ENCODE measurements at regions not wholly inside any gene's neighbourhood (a gene's known extent, or its start where the extent isn't known, plus 50 kb on each side); places are given as distances from the start of the nearest gene placed in this dataset.
"Not testable (repeated sequence)": the region's sequence is repeated elsewhere in the genome, so short reads cannot be mapped to it uniquely, and the experiment has no call there.

DNA sequence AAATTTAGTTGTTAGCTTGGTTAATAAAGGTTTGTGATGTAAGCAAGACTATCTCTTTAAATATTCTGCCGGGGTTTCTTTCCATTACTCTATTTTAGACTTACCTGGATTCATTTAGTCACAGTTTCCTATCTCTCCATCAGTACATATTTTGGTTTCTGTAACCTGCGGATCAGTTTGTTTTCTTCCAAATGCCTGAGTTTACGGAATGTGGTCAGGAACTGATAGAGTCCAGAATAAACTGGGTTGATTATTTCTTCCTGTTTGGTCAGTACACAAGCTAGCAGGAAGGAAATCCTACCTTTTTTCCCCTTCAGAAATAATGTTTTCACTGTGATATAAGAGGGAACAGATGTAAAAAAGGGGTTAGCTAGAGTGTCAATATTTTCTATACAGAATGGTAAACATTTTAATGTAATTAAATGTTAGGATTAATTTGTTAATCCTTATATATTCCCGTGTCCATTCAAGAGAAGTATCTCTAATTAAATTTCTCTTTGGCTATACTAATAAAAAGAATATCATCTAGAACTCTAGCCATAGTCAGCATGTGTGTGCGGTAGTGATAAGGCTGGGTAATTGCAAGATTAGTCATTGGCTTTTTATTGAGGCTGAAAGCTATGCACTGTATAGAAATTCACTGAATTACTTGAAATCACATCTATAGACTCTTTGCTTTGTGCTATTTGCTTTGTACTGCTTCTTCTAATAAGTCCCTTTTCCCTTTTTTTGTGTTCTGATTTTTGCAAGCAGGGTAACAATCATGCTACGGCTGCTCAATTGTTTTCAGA lies 144.7 kb upstream of the ADGRL4 start:
- WGBS, 5 donors: 66 to 86% (median 85%) methylated on average over 6 of the region's 6 CpGs
- no peaks in the 10 kb centered on the region for H3K4me1 ChIP-seq
- no peaks in the 10 kb centered on the region for H3K9me3 ChIP-seq
- no peaks in the 10 kb centered on the region for H3K36me3 ChIP-seq
- intact Hi-C loops (cut with DNase I; ENCODE audit: low total_unique reads): no loop called here
- H3K27ac ChIP-seq: no peak overlapping the region
- TF ChIP-seq, protein P1, sequence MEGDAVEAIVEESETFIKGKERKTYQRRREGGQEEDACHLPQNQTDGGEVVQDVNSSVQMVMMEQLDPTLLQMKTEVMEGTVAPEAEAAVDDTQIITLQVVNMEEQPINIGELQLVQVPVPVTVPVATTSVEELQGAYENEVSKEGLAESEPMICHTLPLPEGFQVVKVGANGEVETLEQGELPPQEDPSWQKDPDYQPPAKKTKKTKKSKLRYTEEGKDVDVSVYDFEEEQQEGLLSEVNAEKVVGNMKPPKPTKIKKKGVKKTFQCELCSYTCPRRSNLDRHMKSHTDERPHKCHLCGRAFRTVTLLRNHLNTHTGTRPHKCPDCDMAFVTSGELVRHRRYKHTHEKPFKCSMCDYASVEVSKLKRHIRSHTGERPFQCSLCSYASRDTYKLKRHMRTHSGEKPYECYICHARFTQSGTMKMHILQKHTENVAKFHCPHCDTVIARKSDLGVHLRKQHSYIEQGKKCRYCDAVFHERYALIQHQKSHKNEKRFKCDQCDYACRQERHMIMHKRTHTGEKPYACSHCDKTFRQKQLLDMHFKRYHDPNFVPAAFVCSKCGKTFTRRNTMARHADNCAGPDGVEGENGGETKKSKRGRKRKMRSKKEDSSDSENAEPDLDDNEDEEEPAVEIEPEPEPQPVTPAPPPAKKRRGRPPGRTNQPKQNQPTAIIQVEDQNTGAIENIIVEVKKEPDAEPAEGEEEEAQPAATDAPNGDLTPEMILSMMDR (IDR thresholded peaks at IDR 0.05 in 8 of 11, conservative IDR thresholded peaks at IDR 0.05 in 3 of 11): no peak
- no peak for TF ChIP-seq POLR2AphosphoS5 (IDR thresholded peaks at IDR 0.05)
- no peak for TF ChIP-seq POLR2A (IDR thresholded peaks at IDR 0.05)
- H3K4me3 ChIP-seq: no peak overlapping the region
- H3K27me3 ChIP-seq (replicated peaks in 1 of 7): no peaks in the 10 kb centered on the region
- no peak for DNase-seq

DNA sequence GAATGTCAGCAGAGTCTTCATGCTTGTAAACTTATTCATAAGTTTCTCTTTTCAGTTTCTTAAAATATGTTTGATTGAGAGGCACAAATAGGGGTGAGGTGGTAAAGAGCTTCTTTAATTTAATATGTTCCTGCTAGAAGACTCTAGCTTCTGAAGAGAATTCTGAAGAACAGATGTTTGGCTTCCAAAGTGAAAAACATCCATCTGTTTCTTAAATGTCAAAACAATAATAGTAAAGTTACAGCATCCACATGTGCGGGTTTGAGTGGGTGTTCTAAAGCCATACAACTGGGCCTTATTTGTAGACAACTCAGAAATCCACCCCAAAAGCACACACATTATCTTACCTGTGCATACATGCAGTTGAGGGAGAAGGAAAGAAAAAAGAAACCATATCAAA lies 144.0 kb upstream of the ADGRL4 start:
- TF ChIP-seq POLR2AphosphoS5 (IDR thresholded peaks at IDR 0.05) (no peak), POLR2A (IDR thresholded peaks at IDR 0.05) (no peak)
- TF ChIP-seq, protein P1 (IDR thresholded peaks at IDR 0.05 in 8 of 11, conservative IDR thresholded peaks at IDR 0.05 in 3 of 11): no peak
- Histone ChIP-seq H3K4me3 (no peak overlapping the region), H3K27ac (no peak overlapping the region), H3K4me1 (no peaks in the 10 kb centered on the region), H3K27me3 (replicated peaks in 1 of 7) (no peaks in the 10 kb centered on the region), H3K36me3 (no peaks in the 10 kb centered on the region), H3K9me3 (no peaks in the 10 kb centered on the region)
- WGBS, 5 donors: 68 to 94% (median 82%) methylated on average over 1 of the region's 1 CpG
- intact Hi-C loops (cut with DNase I; ENCODE audit: low total_unique reads): no loop called here
- no peak for DNase-seq

DNA sequence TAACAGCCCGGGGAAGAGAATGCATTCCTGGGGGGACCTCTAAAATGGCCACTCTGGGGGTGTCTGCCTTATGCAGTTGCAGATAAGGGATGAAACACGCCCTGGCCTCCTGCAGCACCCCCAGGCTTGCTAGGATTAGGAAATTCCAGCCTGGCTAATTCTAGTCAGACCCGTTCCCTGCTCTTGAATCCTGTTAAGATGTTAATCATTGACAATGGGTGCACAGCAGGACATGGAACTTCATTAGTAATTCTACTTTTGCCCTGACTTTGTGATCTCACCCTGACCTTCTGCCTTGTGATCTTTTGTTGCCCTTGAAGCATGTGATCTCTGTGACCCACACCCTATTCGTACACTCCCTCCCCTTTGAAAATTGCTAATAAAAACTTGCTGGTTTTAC lies 131.7 kb upstream of the ADGRL4 start:
- H3K4me3 ChIP-seq; H3K27ac ChIP-seq; H3K4me1 ChIP-seq; DNase-seq; H3K27me3 ChIP-seq (replicated peaks in 1 of 7); H3K36me3 ChIP-seq; intact Hi-C loops (cut with DNase I; ENCODE audit: low total_unique reads): not testable (repeated sequence)
- WGBS, 5 donors: 70 to 83% (median 77%) methylated on average over 4 of the region's 4 CpGs
- H3K9me3 ChIP-seq: peaks cover 0 to 15% (median 9%) of the 10 kb centered on the region in 8 donors

DNA sequence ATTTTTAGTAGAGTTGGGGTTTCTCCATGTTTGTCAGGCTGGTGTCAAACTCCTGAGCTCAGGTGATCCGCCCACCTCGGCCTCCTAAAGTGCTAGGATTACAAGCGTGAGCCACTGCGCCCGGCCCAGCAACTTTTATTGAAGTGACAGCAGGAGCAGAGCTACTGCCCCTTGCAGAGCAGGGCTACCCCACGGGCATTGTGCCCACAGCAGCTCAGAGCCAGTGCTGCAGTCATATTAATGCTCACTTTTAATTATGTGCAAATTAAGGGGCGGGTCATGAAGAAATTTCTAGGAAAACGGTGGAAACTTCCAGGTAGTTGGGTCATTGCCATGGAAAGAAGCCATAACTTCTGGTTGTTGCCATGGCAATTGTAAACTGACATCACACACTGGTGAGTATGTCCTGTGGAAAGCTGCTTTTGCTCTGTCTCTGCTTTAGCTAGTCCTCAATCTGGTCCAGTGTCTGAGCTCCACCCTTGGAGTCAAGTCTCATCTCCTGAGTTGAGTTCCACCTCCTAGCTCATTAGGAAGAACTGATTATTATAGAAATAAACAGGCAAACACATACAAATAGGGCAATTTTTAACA lies 127.3 kb upstream of the ADGRL4 start:
- Histone ChIP-seq H3K4me1 (no peaks in the 10 kb centered on the region), H3K4me3 (no peak overlapping the region), H3K27ac (no peak overlapping the region), H3K36me3 (no peaks in the 10 kb centered on the region), H3K9me3 (peaks cover 0 to 12% (median 8%) of the 10 kb centered on the region in 8 donors), H3K27me3 (replicated peaks in 1 of 7) (no peaks in the 10 kb centered on the region)
- TF ChIP-seq POLR2A (IDR thresholded peaks at IDR 0.05): no peak
- TF ChIP-seq, protein P1 (IDR thresholded peaks at IDR 0.05 in 8 of 11, conservative IDR thresholded peaks at IDR 0.05 in 3 of 11): no peak
- TF ChIP-seq POLR2AphosphoS5 (IDR thresholded peaks at IDR 0.05): no peak
- intact Hi-C loops (cut with DNase I; ENCODE audit: low total_unique reads): no loop called here
- 81 to 89% (median 88%) methylated on average over 8 of the region's 8 CpGs for WGBS, 5 donors
- DNase-seq: no peak
